Lung microvascular endothelial cell (primary cell): ENCODE measurements at regions not wholly inside any gene's neighbourhood (a gene's known extent, or its start where the extent isn't known, plus 50 kb on each side); places are given as distances from the start of the nearest gene placed in this dataset.
"Not testable (repeated sequence)": the region's sequence is repeated elsewhere in the genome, so short reads cannot be mapped to it uniquely, and the experiment has no call there.

Experiments used
- DNase-seq, 2 donors: peaks; one replicate each; pipeline versions ENCODE4 v3.0.0 to v3.0.0-alpha.2; 2010; ENCODE audit warnings: low read depth in 2 of 2

DNA sequence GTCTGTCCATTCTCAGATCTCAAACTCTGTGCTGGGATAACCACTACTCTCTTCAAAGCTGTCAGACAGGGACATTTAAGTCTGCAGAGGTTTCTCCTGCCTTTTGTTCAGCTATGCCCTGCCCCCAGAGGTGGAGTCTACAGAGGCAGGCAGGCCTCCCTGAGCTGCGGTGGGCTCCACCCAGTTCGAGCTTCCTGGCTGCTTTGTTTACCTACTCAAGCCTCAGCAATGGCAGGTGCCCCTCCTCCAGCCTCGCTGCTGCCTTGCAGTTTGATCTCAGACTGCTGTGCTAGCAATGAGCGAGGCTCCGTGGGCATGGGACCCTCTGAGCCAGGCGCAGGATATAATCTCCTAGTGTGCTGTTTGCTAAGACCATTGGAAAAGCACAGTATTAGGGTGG, 53.1 kb upstream of the HUNK start:
- not testable (repeated sequence) for DNase-seq

DNA sequence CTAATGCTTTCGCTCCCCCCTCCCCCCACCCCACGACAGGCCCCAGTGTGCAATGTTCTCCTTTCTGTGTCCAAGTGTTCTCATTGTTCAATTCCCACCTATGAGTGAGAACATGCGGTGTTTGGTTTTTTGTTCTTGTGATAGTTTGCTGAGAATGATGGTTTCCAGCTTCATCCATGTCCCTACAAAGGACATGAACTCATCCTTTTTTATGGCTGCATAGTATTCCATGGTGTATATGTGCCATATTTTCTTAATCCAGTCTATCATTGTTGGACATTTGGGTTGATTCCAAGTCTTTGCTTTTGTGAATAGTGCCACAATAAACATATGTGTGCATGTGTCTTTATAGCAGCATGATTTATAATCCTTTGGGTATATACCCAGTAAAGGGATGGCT, 58.5 kb upstream of the HUNK start:
- DNase-seq: not testable (repeated sequence)

DNA sequence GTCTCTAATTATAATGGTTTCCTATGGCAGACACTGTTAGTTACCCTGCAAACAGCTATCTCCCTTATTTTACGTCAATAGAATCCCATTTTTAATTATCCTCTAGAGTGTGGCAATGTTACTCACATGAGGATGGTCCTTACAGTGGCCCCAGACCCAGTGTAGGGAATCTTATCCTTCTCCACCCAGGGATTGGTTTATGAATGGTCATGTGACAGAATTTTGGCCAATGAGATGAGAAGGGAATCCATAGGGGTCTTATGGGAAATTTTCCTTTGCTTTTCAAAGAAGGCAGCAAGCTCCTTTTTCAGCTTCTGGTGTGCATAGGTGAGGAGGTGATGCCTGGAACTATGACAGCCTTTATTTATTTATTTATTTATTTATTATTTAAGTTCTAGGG, 59.0 kb upstream of the HUNK start:
- no peak for DNase-seq

DNA sequence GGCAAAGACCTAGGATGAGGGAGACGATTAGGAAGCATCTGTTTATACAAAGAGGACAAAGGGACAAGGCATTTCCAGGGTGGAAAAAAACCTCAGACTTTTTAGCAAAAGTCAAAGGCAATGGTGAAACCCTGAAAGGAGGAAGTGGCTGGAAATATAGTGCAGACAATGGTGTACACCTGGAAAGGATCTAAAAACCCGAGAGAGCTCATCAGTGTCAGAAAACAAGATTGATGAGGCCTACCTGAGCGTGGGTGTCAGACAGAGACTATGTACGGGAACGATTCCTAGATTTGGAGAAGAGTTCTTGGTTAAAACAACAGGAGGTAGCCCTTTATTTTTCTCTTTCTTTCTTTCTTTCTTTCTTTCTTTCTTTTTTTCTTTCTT, 68.8 kb upstream of the HUNK start:
- no peak for DNase-seq

DNA sequence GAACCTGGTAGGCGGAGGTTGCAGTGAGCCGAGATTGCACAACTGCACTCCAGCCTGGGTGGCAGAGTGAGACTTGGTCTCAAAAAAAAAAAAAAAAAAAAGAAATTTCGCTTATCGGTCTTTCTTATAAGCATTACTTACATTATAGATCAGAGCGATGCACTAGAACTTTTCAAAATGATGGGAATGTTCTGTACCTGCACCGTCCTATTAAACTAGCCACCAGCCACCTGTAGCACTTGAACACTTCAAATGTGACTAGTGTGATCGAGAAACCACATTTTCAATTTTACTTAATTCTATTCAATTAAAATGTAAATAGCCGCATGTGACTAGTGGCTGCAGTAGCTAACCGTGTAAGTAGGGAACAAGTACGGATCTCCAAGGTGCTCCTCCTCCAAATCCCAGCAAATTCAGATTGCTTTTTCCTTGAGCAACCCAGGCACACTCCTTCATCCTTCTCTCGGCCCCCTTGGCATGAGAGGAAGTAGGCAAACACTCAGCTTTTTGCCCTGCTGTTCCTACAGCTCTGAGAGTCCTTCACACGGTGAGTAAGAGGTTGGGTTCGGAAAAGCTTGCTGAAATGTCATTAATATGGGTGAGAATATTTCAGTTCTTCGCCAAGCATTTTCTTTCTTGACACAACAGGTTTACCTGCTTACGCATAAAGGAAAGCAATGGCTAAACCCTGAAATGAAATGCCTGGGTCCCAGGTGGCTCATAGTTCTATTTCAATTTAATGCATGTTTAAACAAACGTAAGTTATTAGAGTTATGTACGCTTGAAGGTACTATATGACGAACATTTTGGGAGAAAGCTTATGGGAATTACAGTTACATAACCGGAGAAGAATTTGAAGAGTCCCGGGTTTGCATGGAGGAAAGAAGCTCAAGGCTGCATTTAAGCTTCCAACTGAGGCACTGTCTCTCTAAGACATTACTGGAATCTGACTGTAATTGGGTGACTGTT, 69.5 kb upstream of the HUNK start:
- DNase-seq: no peak

DNA sequence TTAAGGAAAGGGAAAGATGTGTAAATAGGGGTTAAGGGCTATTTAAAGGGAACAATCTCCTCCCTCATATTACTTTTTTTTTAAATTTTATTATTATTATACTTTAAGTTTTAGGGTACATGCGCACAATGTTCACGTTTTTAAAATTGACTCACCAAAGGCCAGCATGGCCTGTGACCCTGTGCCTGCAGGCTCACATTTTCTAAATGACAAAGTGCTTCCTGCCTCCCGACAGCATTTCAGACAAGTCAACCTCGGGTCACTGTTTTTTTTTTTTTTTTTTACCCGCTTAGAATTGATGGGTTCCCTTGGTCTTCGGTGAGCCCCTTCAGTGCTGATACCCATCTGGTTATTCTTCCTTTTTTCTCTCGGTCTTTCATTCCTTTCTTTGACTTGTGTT, 70.4 kb upstream of the SCAF4 start:
- DNase-seq: no peak

DNA sequence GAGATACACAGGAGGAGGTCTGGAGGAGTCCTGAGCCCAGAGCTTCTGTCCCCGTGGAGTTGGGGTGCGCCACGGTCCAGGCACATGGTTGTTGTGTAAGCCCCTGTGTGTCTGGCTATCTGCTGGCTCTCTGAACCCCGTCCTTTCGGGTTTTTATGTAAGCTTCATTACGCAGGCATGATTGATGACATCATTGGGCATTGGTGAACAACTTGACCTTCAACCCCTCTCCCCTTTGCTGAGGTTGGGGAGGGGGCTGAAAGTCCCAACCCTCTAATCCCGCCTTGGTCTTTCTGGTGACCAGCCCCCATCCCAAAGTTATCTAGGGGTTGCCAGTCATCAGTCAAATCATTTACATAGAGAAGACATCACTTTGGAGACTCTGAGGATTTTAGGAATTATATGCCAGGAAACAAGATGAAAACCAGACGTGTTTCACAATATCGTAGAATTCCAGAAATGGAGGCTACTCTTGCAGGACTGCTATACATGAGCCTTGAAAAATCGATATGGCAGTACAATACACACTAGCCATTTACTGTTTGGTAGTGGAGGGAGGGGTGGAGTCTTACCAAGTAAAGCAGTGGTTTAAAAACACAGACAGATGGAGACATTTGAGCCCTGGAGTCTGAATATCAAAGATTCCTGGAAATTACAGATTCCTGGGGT, 69.8 kb upstream of the SCAF4 start:
- no peak for DNase-seq

DNA sequence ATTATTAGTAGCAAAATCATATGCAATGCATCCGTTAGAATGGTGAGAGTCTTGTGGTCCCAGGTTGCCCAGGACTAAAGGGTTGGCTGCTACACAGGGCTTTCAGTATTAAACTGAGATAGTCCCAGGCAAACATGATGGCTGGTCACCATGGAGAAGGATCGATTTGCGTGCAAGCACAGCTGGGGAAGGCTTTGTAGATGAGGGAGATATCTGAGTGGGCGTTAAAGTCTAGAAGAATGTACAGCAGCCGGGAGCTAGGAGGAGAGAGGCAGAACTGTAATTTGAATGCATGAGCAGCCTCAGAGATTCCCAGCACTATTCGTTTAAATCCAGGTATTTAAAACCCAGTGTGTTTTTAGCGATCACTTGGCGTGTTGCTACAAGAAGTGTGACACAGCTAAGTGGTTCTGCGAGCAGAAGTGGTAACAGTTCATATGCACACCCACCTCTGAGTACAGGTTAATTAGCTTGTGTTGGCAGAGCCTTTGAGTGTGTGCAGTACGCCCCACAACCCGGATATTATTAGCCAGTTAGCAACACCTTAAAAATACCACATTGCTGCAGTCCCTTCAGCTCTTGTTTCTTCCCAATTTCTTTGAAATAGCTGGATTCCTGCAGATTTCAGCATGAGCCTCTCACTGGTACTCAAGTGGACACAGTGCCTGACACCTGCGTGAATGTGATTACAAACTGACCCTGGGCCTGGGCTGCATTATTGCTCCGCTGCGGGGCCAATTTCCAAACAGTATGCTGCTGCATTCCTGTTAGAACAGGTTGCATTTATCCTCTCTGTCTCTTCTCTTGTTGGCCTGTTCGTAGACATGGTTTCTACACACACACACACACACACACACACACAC, 67.2 kb upstream of the SCAF4 start:
- DNase-seq: no peak

DNA sequence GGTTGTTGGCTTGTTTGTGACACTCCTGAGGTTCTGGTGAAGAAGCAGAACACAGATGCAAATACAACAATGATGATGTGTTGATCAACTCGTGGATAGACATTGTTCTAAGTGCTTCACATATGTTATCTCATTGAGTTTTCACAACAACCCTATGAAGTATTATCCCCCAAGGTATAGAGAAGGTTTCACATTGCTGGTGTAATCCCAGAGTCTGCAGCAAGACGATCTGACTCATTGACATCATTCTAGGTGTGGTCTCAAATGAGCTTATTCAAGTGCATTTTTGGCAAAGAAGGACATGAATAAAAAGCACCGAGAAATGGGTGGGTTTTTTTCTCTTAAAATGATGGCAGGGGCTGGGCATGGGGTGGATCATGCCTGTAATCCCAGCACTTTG, 64.1 kb upstream of the SCAF4 start:
- DNase-seq: no peak

DNA sequence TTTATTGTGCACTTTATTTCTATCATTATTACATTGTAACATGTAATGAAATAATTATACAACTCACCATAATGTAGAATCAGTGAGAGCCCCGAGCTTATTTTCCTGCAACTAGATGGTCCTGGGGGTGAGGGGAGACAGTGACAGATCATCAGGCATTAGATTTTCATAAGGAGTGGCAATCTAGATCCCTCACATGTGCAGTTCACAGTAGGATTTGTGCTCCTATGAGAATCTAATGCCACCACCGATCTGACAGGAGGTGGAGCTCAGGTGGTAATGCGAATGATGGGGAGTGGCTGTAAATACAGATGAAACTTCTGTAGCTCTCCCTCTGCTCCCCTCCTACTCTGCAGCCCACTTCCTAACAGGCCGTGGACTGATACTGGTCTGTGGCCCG, 58.5 kb upstream of the SCAF4 start:
- not testable (repeated sequence) for DNase-seq

DNA sequence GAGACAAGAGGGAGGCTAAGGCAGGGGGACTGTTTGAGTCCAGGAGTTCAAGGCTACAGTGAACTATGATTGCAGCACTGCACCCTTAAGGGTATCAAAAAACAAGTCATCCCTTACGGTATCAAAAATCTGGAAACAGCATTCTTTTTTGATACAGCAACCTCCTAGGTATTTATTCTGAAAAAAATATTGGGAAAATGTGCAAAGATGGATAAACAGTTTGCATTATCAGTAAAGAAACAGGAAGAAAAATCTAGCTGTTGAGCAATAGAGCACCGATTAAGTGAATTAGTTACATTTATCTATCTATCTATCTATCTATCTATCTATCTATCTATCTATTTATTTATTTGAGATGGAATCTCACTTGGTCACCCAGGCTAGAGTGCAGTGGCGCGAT, 56.7 kb upstream of the SCAF4 start:
- no peak for DNase-seq

DNA sequence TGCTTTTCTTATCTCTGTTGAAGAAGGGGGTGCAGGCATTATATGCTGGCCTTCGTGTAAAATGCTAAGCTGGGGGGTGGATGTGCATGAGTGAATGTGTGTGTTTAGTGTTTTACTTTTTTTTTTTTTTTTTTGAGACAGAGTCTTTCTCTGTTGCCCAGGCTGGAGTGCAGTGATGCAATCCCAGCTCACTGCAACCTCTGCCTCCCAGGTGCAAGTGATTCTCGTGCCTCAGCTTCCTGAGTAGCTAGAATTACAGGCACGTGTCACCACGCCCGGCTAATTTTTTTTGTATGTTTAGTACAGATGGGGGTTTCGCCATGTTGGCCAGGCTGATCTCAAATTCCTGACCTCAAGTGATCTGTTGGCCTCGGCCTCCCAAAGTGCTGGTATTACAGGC, 55.8 kb upstream of the SCAF4 start:
- DNase-seq: not testable (repeated sequence)

DNA sequence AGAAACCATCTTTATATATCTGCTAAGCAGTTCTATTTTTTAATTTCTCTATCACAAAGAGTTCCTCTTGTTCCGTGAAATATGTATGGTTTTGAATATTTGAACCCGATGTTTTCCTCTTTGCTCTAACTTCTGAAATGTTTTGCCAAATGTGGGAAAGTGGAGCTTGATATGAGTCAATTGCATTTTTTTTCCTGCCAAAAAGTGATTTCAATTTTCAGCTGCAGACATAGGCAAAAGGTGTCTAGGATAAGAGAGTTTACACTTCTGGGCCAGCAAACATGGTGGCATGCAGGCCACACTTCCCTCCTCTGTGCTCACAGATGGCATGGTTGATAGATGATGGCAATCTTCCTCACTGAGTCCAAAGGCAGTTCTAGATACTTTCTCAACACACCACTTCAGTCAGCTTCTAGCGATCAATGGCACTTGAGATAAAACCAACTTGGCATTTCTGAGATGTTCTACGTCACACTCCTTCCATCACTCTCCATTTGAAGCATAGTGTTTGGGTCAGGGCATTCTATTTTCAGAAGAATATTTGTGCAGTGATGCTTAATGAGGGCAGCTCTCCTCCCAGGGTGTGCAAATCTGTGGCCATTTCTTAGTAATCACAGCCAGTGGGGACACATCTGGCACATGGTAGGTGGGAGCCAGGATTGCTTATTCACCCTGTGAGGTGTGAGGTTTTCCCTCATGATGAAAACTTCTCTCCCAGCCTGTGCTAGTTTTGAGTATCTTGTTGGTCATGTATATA, 54.4 kb upstream of the SCAF4 start:
- no peak for DNase-seq

DNA sequence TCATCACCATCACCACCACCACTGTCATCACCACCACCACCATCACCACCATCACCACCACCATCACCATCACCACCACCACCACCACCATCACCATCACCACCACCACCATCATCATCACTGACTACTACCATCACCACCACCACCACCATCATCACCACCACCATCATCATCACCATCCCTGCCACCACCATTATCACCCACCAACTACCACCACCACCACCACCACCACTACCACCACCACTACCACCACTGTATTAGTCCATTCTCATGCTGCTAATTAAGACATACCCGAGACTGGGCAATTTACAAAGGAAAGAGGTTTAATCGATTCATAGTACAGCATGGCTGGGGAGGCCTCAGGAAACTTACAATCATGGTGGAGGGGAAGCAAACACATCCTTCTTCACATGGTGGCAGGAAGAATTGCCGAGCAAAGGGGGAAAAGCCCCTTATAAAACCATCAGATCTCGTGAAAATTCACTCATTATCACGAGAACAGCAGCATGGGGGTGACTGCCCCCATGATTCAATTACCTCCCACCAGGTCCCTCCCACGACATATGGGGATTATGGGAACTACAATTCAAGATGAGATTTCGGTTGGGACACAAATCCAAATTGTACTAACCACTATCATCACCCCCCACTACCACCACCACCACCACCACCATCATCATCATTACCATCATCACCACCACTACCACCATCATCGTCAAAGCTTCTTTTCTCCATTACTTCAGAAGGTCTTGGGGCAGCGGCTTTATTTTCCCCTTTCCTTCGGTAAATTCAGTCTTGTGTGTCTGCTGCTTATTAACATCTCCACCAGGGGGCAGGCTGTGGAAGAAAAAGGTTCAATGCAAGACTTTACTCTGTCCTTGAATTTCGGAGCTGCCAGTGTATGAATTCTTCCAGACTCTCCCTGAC, 53.6 kb upstream of the SCAF4 start:
- DNase-seq: peak; percentile 68 to 74

DNA sequence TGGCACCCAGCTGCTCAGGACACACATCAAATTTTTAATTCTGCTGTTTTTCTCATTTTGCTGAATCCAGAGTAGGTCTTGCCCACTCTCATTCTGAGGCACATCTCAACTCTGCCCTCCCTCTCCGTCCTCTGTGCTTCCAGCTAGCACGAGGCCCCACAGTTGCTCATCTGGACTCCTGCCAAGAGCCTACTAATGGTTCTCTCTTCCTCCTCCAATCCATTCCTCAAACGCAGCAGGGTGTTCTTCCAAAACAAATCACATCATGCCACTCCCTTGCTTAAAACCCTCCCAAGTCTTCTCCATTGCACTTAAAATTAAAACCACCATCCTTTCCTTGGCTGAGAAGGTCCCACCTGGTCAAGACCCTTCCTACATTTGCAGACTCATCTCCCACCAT, 49.8 kb upstream of the SCAF4 start:
- DNase-seq: peak; percentile 7 to 25
